Coronary artery (tissue), 2 donors: ENCODE measurements at regions not wholly inside any gene's neighbourhood (a gene's known extent, or its start where the extent isn't known, plus 50 kb on each side); places are given as distances from the start of the nearest gene placed in this dataset.

Source experiments
- DNase-seq: peaks from one replicate; pipeline ENCODE4 v3.0.0-alpha.2; 2017; ENCODE audit warnings: low spot score
- H3K27ac ChIP-seq, 2 donors: fragments of 200-600 bp; sonication (generic); one replicate each; pipeline ENCODE4 v1.5.1; 2016 to 2019
- H3K4me3 ChIP-seq: fragments of 200-600 bp; sonication (generic); 2 replicates; pipeline ENCODE4 v1.5.1; 2016; ENCODE audit warnings: mild to moderate bottlenecking, moderate library complexity
- TF ChIP-seq, protein P1 (sequence below): fragments of 200-600 bp; sonication (generic); IDR thresholded peaks from one replicate; pipeline ENCODE4 v1.5.1; 2019; ENCODE audit warnings: antibody characterized with exemption

DNA sequence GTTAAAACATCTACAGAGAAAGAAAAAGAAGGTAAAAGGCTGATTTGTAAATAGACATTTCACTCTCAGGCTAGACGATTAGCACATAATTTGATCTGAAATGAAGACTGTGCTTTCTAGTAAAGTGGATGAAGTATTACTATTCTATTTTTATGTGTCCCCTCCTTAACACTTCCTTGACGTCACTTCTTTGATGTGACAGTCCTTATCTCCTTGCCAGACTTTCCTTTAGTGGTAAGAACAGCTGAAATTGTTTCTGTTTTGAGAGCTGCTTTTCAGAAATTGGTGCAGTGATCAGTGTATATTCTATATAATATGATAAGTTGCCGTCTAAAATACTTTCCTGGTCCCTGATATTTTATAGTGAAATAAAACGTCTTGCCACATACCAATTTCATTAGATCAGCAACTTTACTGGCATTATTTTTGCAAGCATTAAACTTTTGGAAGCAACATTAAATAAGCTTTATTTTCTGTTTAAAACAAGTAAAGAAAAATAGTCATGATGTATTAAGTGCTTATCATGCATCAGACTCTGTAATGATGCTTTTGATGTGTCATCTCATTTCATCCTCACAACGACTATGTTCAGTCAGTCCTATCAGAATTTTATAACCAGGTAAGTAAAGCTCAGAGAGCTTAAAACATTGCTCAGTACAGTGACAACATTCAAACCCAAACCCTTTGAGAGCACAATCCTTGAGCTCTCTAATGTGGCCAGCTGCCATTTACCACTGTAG lies 210.3 kb upstream of the PCDH9 start:
- no peak for DNase-seq
- no peak overlapping the region for H3K4me3 ChIP-seq
- TF ChIP-seq, protein P1, sequence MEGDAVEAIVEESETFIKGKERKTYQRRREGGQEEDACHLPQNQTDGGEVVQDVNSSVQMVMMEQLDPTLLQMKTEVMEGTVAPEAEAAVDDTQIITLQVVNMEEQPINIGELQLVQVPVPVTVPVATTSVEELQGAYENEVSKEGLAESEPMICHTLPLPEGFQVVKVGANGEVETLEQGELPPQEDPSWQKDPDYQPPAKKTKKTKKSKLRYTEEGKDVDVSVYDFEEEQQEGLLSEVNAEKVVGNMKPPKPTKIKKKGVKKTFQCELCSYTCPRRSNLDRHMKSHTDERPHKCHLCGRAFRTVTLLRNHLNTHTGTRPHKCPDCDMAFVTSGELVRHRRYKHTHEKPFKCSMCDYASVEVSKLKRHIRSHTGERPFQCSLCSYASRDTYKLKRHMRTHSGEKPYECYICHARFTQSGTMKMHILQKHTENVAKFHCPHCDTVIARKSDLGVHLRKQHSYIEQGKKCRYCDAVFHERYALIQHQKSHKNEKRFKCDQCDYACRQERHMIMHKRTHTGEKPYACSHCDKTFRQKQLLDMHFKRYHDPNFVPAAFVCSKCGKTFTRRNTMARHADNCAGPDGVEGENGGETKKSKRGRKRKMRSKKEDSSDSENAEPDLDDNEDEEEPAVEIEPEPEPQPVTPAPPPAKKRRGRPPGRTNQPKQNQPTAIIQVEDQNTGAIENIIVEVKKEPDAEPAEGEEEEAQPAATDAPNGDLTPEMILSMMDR = no peak
- H3K27ac ChIP-seq = no peak overlapping the region

DNA sequence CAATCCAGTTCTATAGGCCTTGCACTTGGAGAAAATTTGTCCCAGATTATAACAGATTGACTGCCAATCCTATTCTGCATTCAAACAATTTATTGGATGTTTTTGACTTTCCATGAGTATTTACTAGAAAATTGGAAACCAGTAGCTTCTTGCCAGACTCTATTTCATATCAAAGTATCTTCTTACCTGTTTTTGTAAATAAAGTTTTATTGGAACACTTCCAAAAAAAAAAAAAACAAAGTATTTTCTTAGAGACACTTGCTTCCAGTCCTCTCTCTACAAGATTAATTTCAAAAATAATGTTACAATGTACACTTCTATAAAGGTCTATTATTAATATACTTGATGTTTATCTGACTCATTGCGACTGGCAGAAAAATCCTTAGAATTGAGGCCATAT lies 209.2 kb upstream of the PCDH9 start:
- Histone ChIP-seq H3K27ac (no peak overlapping the region), H3K4me3 (no peak overlapping the region)
- TF ChIP-seq, protein P1 = no peak
- no peak for DNase-seq

DNA sequence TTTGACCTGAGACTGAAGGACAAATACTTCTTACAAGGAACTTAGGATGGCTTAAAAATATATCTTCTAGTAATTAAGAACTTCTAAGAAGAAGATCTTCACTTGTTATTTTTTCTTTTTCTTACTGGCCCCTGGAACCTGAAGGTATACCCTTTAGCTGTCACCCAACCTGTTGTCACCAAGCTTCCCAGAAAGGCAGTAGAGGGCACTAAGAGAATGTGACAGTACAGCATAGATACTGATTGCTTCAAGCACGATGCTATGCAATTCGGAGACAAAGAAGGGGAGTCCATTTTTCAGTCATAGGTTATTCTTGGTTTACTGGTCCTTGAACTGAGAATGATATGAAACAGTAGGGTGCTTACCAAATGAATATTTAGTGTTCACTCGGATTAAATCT lies 208.3 kb upstream of the PCDH9 start:
- TF ChIP-seq, protein P1 = no peak
- DNase-seq = no peak
- no peak overlapping the region for H3K4me3 ChIP-seq
- H3K27ac ChIP-seq = no peak overlapping the region

DNA sequence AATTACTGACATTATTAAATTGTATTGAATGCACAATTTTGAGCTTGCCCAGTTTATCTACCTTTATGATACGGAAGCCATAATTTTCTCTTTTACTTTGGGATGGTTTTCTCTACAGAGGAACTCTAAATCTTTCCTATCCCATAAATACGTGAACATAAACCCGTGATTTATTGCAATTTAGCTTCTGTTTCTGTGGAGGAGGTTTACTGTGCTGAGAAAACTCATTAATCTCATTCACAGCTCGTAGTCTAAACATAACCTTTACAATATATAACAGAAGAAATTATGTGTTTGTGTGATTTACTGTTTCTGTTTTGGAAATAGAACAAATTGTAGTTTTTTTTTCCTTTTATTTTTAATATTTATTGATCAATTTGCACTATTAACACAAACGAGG lies 207.1 kb upstream of the PCDH9 start:
- no peak for DNase-seq
- Histone ChIP-seq H3K4me3 (no peak overlapping the region), H3K27ac (no peak overlapping the region)
- TF ChIP-seq, protein P1 = no peak

DNA sequence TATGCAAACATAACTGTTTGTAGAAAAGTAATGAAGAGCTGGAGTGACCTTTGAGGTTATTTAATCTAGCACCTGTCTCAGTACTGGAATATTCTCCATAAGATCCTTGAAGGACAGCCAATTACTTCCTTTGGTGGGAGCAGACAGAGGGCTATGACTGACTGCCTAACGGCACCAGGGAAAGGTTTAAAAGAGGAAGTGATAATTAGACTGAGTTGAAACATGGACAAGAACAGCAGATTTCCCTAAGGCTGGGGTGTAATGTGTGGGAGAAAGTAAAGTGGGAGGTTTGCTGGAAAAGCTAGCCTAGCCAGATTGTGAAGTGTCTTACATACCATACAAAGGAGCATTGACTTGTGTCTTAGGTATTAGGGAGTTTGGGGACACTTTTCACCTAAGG lies 191.3 kb upstream of the PCDH9 start:
- Histone ChIP-seq H3K4me3 (no peak overlapping the region), H3K27ac (no peak overlapping the region)
- no peak for DNase-seq
- TF ChIP-seq, protein P1 = no peak

DNA sequence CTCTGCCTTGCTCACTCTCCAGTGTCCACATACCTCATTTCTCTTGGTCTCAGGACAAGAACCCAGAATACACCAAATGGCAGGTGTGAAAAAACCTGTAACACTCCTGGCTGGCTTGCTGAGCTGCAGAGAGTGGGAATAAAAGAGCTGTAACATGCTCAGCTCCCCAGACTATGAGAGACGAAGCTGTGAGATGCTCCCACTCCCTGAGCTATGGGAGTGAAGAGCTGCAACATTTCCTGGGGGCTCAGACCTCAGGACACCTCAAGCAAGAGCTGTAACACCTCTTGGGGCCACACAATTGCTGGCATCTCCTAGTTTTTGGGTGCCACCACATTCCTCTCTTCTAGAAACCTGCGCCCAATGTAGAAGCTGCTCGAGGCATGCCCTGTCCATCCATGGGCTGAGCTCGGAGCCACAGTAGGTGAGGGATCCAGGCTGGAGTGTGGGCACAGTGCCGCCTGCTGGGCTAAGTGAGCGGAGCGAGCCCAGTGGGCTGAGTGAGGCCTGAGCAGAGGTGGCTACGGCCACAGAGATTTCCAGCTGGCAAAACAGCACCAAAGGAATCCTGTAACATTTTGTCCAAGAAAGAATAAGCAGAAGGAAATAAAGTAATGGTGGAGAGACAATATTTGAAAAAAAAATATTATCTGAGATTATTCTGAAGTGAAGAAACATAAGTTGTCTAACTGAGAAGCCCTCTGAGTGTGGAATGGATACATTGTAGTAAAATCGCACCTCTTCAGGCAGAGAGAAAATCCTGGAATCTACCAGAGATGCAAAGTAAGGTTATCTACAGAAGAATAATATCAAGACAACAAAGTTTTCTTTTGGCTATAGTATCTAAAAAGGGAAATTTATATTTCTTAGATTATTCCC lies 186.2 kb upstream of the PCDH9 start:
- Histone ChIP-seq H3K4me3 (no peak overlapping the region), H3K27ac (no peak overlapping the region)
- DNase-seq = no peak
- TF ChIP-seq, protein P1 = no peak
